ENCODE measurements at regions not wholly inside any gene's neighbourhood (a gene's known extent, or its start where the extent isn't known, plus 50 kb on each side); places are given as distances from the start of the nearest gene placed in this dataset.

DNA sequence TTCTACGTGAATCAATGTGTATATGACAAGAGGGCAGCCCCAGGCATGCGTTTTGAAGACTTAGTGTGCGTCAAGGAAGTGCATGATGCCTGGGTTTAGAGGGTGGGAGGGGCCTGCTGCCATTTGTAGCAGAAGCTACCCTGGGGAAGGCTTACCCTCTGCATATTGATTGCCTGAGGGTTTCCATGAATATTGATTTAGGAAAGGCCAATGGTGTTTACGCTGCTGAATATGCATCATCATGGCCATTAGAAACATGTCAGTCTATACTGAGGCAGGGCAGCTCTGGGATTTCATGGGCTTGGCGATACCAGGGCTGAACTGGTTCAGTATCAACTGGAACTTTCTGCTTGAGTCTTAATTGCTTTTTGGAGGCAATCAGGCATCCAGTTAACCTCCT, 259.3 kb downstream of the DCDC2C start:
- TF ChIP-seq CEBPB (IDR thresholded peaks at IDR 0.05) (no peak), POLR2A (IDR thresholded peaks at IDR 0.05; ENCODE audit: low read length) (no peak), CBX8 (IDR thresholded peaks at IDR 0.05) (no peak), BHLHE40 (IDR thresholded peaks at IDR 0.05; ENCODE audit: low read depth, low read length) (no peak), POLR2AphosphoS2 (conservative IDR thresholded peaks at IDR 0.05; ENCODE audit: low read length) (no peak), ZC3H11A (IDR thresholded peaks at IDR 0.05) (no peak), ESRRA (IDR thresholded peaks at IDR 0.05; ENCODE audit: borderline replicate concordance, low read length) (no peak), RARB (CRISPR knock-in tag; IDR thresholded peaks at IDR 0.05) (no peak), ZNF302 (CRISPR knock-in tag; IDR thresholded peaks at IDR 0.05) (no peak)
- DNase-seq (ENCODE audit: low read depth in 1 of 2, low spot score in 1 of 2) (no peak), ATAC-seq (no peak), FAIRE-seq (no peak)
- Histone ChIP-seq H3K9me3 (no peaks in the 10 kb centered on the region), H3K4me3 (no peak overlapping the region), H3K27ac (no peak overlapping the region), H3K4me2 (no peak overlapping the region), H3K4me1 (no peaks in the 10 kb centered on the region)
- CTCF ChIA-PET, result no interaction called here
- POLR2A ChIA-PET, result interaction anchor here (0.7 kb wide), 1 partner anchor 1531 kb away, joined by 3 read pairs; no protein-coding TSS in a partner anchor
- 4% methylated on average over 5 of the region's 5 CpGs for WGBS (ENCODE audit: missing lambda C conversion rate)

DNA sequence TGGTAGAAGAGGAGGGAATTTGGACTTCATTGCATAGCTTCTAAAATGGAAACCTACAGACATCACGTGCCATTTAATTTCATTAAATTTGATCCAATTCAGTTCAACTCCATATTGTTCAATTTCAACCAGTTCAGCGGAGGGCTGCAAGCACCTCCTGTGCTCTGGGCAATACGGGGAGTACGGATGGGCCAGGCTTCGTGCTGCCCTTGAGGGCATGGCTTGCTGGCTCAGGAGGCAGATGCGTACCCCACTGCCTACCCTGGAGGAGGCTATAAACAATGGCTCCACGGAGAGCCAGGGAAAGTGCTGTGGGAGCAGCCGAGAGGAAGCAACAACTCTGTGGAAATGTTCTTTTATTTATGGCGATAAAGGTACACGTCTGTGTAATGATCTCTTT, 261.8 kb downstream of the DCDC2C start:
- Histone ChIP-seq H3K4me2 (no peak overlapping the region), H3K27ac (no peak overlapping the region), H3K9me3 (no peaks in the 10 kb centered on the region), H3K4me3 (no peak overlapping the region), H3K4me1 (no peaks in the 10 kb centered on the region)
- ATAC-seq (no peak), FAIRE-seq (no peak), DNase-seq (ENCODE audit: low read depth in 1 of 2, low spot score in 1 of 2) (no peak)
- WGBS (ENCODE audit: missing lambda C conversion rate), result 33% methylated on average over 10 of the region's 10 CpGs
- ChIA-PET POLR2A (no interaction called here), CTCF (no interaction called here)
- TF ChIP-seq MAZ (IDR thresholded peaks at IDR 0.05; ENCODE audit: borderline replicate concordance, low read depth, low read length) (no peak), CEBPB (IDR thresholded peaks at IDR 0.05) (no peak), SMC3 (IDR thresholded peaks at IDR 0.05) (no peak), HOXB5 (CRISPR knock-in tag; IDR thresholded peaks at IDR 0.05) (no peak), FOSB (CRISPR knock-in tag; IDR thresholded peaks at IDR 0.05) (no peak), ZSCAN20 (CRISPR knock-in tag; IDR thresholded peaks at IDR 0.05) (no peak), NR3C1 (IDR thresholded peaks at IDR 0.05) (no peak), RCOR1 (IDR thresholded peaks at IDR 0.05; ENCODE audit: low read depth, low read length) (no peak), KDM5A (IDR thresholded peaks at IDR 0.05) (no peak), NPAS2 (CRISPR knock-in tag; IDR thresholded peaks at IDR 0.05; ENCODE audit: borderline replicate concordance) (no peak), FOXS1 (CRISPR knock-in tag; IDR thresholded peaks at IDR 0.05) (no peak), GATA3 (IDR thresholded peaks at IDR 0.05; ENCODE audit: borderline replicate concordance) (no peak), CBX8 (IDR thresholded peaks at IDR 0.05) (no peak), JUNB (IDR thresholded peaks at IDR 0.05) (no peak)
- TF ChIP-seq, protein P1, sequence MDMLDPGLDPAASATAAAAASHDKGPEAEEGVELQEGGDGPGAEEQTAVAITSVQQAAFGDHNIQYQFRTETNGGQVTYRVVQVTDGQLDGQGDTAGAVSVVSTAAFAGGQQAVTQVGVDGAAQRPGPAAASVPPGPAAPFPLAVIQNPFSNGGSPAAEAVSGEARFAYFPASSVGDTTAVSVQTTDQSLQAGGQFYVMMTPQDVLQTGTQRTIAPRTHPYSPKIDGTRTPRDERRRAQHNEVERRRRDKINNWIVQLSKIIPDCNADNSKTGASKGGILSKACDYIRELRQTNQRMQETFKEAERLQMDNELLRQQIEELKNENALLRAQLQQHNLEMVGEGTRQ (IDR thresholded peaks at IDR 0.05), result no peak
- TF ChIP-seq, protein P2, sequence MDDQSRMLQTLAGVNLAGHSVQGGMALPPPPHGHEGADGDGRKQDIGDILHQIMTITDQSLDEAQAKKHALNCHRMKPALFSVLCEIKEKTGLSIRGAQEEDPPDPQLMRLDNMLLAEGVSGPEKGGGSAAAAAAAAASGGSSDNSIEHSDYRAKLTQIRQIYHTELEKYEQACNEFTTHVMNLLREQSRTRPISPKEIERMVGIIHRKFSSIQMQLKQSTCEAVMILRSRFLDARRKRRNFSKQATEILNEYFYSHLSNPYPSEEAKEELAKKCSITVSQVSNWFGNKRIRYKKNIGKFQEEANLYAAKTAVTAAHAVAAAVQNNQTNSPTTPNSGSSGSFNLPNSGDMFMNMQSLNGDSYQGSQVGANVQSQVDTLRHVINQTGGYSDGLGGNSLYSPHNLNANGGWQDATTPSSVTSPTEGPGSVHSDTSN (IDR thresholded peaks at IDR 0.05), result no peak

DNA sequence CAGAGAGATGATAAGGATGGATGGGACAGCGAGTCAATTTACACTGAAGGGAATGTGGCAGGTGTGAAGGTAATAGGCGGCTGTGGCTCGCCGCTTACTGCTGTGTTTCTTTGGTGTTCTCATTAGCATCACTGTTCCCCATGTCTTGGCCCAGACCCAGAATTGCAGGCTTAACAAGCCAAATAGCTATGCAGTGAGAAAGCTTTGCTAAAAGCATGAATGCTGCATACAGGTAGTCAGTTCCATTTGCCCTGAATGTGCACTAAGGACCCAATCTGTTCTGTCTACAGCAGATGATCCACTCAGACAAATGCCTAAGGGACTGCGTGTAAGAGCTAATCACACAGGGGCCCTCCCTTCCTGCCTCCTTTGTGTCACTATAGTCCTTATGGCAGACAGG, 262.6 kb downstream of the DCDC2C start:
- POLR2A ChIA-PET, result interaction anchor here (0.6 kb wide), 1 partner anchor 8 kb away, joined by 4 read pairs; no protein-coding TSS in a partner anchor
- Histone ChIP-seq H3K9me3 (no peaks in the 10 kb centered on the region), H3K4me2 (no peak overlapping the region), H3K4me3 (no peak overlapping the region), H3K4me1 (no peaks in the 10 kb centered on the region), H3K27ac (no peak overlapping the region)
- FAIRE-seq (no peak), DNase-seq (ENCODE audit: low read depth in 1 of 2, low spot score in 1 of 2) (no peak), ATAC-seq (no peak)
- 21% methylated on average over 5 of the region's 5 CpGs for WGBS (ENCODE audit: missing lambda C conversion rate)
- TF ChIP-seq HDAC2 (IDR thresholded peaks at IDR 0.05) (no peak), ZSCAN20 (CRISPR knock-in tag; IDR thresholded peaks at IDR 0.05) (no peak), RARB (CRISPR knock-in tag; IDR thresholded peaks at IDR 0.05) (no peak), ZNF302 (CRISPR knock-in tag; IDR thresholded peaks at IDR 0.05) (no peak), SMC3 (IDR thresholded peaks at IDR 0.05) (no peak), FOSB (CRISPR knock-in tag; IDR thresholded peaks at IDR 0.05) (no peak), RNF2 (IDR thresholded peaks at IDR 0.05; ENCODE audit: borderline replicate concordance, low read depth) (no peak), TP53 (CRISPR knock-in tag; IDR thresholded peaks at IDR 0.05) (no peak), GATA3 (IDR thresholded peaks at IDR 0.05; ENCODE audit: borderline replicate concordance) (no peak), JUN (IDR thresholded peaks at IDR 0.05) (no peak), RFX5 (IDR thresholded peaks at IDR 0.05) (no peak)
- TF ChIP-seq, protein P3, sequence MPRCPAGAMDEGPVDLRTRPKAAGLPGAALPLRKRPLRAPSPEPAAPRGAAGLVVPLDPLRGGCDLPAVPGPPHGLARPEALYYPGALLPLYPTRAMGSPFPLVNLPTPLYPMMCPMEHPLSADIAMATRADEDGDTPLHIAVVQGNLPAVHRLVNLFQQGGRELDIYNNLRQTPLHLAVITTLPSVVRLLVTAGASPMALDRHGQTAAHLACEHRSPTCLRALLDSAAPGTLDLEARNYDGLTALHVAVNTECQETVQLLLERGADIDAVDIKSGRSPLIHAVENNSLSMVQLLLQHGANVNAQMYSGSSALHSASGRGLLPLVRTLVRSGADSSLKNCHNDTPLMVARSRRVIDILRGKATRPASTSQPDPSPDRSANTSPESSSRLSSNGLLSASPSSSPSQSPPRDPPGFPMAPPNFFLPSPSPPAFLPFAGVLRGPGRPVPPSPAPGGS (IDR thresholded peaks at IDR 0.05), result no peak
- TF ChIP-seq, protein P1 (IDR thresholded peaks at IDR 0.05), result no peak
- CTCF ChIA-PET, result interaction anchor here (1.2 kb wide), 1 partner anchor 10 kb away, joined by 3 read pairs; no protein-coding TSS in a partner anchor
